22Rv1 (cell line): ENCODE measurements at regions not wholly inside any gene's neighbourhood (a gene's known extent, or its start where the extent isn't known, plus 50 kb on each side); places are given as distances from the start of the nearest gene placed in this dataset.

ENCODE experiments used
- ZFX ChIP-seq: fragments of 450-650 bp; IDR thresholded peaks from 2 replicates; pipeline ENCODE4 v1.6.1; 2017; ENCODE audit warnings: antibody characterized with exemption, borderline replicate concordance
- TF ChIP-seq, protein P1 (sequence below): fragments of 450-650 bp; IDR thresholded peaks from 2 replicates; pipeline ENCODE4 v1.5.1; 2017; ENCODE audit warnings: mild to moderate bottlenecking

DNA sequence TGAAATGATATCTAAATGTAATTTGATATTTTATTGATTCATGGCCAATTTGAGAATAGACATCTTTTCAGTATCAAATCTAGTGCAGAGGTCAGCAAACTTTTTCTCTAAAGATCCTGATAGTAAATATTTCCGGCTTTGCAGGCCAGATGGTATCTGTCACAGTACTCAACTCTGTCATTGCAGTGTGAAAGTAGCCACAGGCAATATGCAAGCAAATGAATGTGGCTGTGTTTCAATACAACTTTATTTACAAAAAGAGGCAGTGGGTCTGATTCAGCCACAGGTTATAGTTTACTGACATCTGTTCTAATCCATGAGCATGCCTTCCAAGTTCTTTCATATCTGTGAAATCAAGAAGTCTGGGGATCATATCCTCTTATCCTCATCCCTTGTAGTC, 221.2 kb downstream of the PRDM2 start:
- TF ChIP-seq, protein P1, sequence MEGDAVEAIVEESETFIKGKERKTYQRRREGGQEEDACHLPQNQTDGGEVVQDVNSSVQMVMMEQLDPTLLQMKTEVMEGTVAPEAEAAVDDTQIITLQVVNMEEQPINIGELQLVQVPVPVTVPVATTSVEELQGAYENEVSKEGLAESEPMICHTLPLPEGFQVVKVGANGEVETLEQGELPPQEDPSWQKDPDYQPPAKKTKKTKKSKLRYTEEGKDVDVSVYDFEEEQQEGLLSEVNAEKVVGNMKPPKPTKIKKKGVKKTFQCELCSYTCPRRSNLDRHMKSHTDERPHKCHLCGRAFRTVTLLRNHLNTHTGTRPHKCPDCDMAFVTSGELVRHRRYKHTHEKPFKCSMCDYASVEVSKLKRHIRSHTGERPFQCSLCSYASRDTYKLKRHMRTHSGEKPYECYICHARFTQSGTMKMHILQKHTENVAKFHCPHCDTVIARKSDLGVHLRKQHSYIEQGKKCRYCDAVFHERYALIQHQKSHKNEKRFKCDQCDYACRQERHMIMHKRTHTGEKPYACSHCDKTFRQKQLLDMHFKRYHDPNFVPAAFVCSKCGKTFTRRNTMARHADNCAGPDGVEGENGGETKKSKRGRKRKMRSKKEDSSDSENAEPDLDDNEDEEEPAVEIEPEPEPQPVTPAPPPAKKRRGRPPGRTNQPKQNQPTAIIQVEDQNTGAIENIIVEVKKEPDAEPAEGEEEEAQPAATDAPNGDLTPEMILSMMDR: no peak
- TF ChIP-seq ZFX: no peak
